Activated naive CD8-positive, alpha-beta T cell treated with anti-CD3 and anti-CD28 coated beads for 36 hours (primary cell): ENCODE measurements at regions not wholly inside any gene's neighbourhood (a gene's known extent, or its start where the extent isn't known, plus 50 kb on each side); places are given as distances from the start of the nearest gene placed in this dataset.
"Not testable (repeated sequence)": the region's sequence is repeated elsewhere in the genome, so short reads cannot be mapped to it uniquely, and the experiment has no call there.

ENCODE experiments used
- DNase-seq: peaks from one replicate; pipeline ENCODE4 v3.0.0; 2021
- H3K27ac Mint-ChIP-seq: one replicate; pipeline ENCODE4 v1.8.0; 2022; ENCODE audit warnings: mild to moderate bottlenecking, moderate library complexity, mixed read lengths
- H3K27me3 Mint-ChIP-seq: one replicate; pipeline ENCODE4 v1.8.0; 2022; ENCODE audit warnings: mild to moderate bottlenecking, mixed read lengths
- H3K36me3 Mint-ChIP-seq: one replicate; pipeline ENCODE4 v1.8.0; 2021; ENCODE audit warnings: mild to moderate bottlenecking, mixed read lengths
- H3K4me1 Mint-ChIP-seq: one replicate; pipeline ENCODE4 v1.8.0; 2021; ENCODE audit warnings: mixed read lengths
- H3K4me3 Mint-ChIP-seq: one replicate; pipeline ENCODE4 v1.8.0; 2022; ENCODE audit warnings: mild to moderate bottlenecking, moderate library complexity, mixed read lengths
- H3K9me3 Mint-ChIP-seq: one replicate; pipeline ENCODE4 v1.8.0; 2022; ENCODE audit warnings: mixed read lengths

DNA sequence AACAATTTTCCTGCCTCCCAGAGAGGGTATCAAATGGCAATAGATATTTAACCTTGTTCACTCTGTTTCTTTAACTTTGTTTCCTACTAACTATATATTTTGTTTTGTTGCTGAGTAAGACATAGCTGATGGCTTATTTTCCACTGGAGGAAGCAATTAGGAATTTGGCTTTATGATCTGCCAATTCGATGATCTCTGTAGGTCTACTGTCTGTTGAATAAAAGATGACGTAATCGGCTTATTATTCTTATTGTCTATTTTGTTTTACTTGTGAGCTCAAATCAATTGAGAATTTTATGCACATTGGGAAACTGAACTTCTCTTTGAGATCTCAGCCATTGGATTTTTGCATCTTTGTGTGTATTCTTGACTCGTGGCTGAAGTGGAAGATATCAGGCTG, 862.6 kb downstream of the EFNB2 start:
- Mint-ChIP-seq H3K9me3 (no peaks in the 10 kb centered on the region), H3K36me3 (no peaks in the 10 kb centered on the region), H3K4me3 (no peak overlapping the region), H3K27ac (no peak overlapping the region), H3K27me3 (no peaks in the 10 kb centered on the region), H3K4me1 (no peaks in the 10 kb centered on the region)
- no peak for DNase-seq

DNA sequence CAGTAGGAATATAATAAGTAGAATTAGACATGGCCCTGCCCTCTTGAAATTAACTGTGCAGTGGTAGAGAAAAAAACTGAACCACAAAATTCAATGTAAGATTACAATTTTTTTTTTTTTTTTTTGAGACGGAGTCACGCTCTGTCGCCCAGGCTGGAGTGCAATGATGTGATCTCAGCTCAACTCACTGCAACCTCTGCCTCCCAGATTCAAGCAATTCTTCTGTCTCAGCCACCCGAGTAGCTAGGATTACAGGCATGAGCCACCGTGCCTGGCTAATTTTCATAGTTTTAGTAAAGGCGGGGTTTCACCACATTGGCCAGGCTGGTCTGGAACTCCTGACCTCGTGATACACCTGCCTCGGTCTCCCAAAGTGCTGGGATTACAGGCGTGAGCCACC, 864.3 kb downstream of the EFNB2 start:
- not testable (repeated sequence) for H3K4me3 Mint-ChIP-seq, H3K4me1 Mint-ChIP-seq, H3K27ac Mint-ChIP-seq, DNase-seq, H3K27me3 Mint-ChIP-seq, H3K36me3 Mint-ChIP-seq, H3K9me3 Mint-ChIP-seq

DNA sequence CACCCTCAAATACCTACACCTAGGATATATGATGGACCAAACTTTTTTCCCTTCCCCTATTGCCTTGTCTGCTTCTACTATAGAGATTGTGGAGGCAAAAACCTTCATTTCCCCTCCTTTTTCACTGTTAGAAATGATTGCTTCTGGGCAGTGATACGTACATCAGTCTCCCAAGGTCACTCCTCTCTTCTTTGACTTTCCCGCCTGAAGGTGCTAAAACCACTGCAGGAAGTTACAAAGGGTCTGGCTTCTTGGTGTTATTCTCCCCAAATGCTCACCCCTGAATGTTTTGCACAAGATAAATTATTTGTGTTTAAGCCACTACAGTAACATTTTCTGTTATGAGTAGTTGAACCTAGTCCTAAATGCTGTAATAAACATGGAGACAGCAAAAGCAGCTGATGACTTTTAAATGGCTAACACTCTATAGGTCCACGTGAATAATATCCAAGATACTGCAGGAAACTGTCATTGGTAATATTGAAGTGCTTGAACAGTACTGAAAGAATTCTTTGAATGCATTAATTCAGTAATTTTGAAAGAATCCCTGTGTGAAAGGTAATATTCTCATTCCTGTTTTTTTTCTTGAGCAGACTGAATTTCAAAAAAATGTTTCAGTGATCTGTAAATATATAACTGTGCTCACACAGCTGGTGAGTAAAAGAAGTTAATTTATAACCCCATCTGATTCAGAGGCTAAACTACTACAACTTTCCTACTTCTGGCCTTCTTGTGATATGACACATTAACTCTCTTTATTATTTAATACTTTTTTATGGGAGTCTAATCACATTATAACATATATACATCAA, 865.1 kb downstream of the EFNB2 start:
- DNase-seq, result no peak
- H3K27ac Mint-ChIP-seq, result no peak overlapping the region
- H3K27me3 Mint-ChIP-seq, result no peaks in the 10 kb centered on the region
- H3K4me3 Mint-ChIP-seq, result no peak overlapping the region
- H3K9me3 Mint-ChIP-seq, result no peaks in the 10 kb centered on the region
- no peaks in the 10 kb centered on the region for H3K4me1 Mint-ChIP-seq
- H3K36me3 Mint-ChIP-seq, result no peaks in the 10 kb centered on the region

DNA sequence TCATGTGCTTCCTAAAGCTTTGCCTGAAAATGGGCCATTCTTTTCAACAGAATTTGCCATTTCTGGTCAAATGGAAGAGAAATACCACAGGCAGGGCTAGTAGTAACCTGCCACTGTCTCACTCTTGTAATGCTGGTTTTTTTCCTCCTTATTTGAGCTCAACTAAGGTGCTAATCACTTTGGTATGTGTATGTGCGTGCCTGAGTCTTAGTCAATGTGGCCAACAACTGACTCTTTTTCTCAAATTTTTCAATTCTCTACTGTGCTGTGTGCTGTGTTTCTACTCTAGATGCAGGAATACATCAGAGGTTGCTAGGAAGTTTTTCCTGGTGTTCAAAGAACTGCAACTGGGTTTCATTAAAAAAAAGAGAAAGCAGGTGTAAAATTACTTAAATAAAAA, 870.2 kb downstream of the EFNB2 start:
- no peaks in the 10 kb centered on the region for H3K4me1 Mint-ChIP-seq
- DNase-seq, result no peak
- no peaks in the 10 kb centered on the region for H3K36me3 Mint-ChIP-seq
- H3K27ac Mint-ChIP-seq, result no peak overlapping the region
- H3K9me3 Mint-ChIP-seq, result no peaks in the 10 kb centered on the region
- H3K4me3 Mint-ChIP-seq, result no peak overlapping the region
- H3K27me3 Mint-ChIP-seq, result no peaks in the 10 kb centered on the region

DNA sequence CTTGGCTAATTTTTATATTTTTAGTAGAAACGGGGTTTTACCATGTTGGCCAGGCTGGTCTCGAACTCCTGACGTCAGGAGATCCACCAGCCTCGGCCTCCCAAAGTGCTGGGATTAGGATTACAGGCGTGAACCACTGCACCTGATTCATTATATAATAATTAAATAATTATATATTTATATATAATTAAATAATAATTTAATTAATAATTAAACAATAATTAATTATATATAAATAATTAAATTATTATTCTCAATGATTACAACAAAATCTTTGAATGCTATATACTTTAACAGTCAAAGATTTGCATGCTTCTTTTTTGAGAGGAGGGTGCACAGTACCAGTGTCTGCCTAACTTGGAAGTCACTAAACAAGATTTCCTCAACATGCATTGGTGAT, 872.3 kb downstream of the EFNB2 start:
- H3K9me3 Mint-ChIP-seq, result no peaks in the 10 kb centered on the region
- DNase-seq, result no peak

DNA sequence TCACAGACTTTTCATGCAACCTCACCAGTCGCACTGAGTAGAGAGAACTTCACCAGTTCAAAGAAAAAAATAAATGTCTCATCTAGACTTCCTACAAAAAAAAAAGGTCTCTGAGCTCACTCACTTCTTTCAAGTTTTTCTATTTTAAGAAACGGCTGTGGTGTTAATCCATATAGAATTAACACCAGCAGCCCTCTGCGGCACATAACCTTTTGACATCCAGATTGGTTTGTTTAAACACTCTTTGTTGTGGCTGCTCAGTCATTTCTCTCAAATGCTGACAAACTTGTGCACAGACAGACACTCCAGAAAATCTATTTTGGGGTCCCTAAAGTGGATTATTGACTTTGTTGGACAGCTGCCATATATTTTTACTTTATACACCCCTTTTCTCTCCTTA, 874.9 kb downstream of the EFNB2 start:
- H3K27ac Mint-ChIP-seq, result no peak overlapping the region
- H3K36me3 Mint-ChIP-seq, result no peaks in the 10 kb centered on the region
- no peaks in the 10 kb centered on the region for H3K9me3 Mint-ChIP-seq
- H3K4me3 Mint-ChIP-seq, result no peak overlapping the region
- no peaks in the 10 kb centered on the region for H3K4me1 Mint-ChIP-seq
- H3K27me3 Mint-ChIP-seq, result no peaks in the 10 kb centered on the region
- no peak for DNase-seq

More for the DNA sequence above, 872.3 kb downstream of the EFNB2 start:
- Mint-ChIP-seq H3K27ac (no peak overlapping the region), H3K4me1 (no peaks in the 10 kb centered on the region), H3K36me3 (no peaks in the 10 kb centered on the region), H3K27me3 (no peaks in the 10 kb centered on the region), H3K4me3 (no peak overlapping the region)

DNA sequence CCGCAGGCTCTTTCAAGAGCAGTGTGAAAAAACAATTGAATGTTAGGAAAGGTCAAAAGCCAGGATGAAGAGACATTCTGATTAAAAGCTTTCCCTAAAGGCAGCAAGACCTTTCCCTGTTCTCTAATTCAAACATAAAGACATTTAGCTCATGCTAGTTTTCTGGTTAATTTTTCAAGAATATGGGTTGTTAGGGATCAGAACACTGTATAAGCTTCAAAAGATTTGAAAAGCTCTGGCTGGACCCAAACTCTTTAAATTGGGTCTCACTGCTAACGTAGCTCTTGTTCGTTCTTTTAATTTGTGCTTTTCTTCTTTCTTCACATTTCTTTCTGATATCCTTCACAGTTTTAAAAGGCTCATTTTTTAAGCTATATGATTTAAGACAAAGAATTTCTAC, 877.0 kb downstream of the EFNB2 start:
- H3K27ac Mint-ChIP-seq, result no peak overlapping the region
- H3K4me3 Mint-ChIP-seq, result no peak overlapping the region
- no peaks in the 10 kb centered on the region for H3K36me3 Mint-ChIP-seq
- no peak for DNase-seq
- no peaks in the 10 kb centered on the region for H3K27me3 Mint-ChIP-seq
- H3K9me3 Mint-ChIP-seq, result no peaks in the 10 kb centered on the region
- H3K4me1 Mint-ChIP-seq, result no peaks in the 10 kb centered on the region

DNA sequence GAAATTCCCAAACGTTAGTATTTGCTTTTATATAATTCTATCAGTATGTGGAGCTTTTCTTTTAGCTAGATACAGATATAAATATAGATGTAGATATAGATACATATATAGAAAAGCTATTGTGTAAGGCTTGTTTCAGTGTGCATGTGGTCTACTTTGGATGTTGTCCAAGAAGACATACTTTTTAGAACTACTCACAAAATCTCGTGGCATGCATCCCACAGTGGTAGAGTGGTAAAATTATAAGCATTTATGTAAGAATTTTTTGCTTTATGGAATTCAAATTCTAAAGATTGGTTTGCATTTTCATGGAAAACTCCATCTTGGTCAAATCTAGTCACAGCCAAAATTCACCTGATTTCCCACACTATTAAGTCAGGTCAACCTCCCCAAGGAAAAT, 880.4 kb downstream of the EFNB2 start:
- Mint-ChIP-seq H3K4me1 (no peaks in the 10 kb centered on the region), H3K4me3 (no peak overlapping the region), H3K36me3 (no peaks in the 10 kb centered on the region), H3K27me3 (no peaks in the 10 kb centered on the region), H3K9me3 (peaks cover 1% of the 10 kb centered on the region), H3K27ac (no peak overlapping the region)
- DNase-seq, result no peak

DNA sequence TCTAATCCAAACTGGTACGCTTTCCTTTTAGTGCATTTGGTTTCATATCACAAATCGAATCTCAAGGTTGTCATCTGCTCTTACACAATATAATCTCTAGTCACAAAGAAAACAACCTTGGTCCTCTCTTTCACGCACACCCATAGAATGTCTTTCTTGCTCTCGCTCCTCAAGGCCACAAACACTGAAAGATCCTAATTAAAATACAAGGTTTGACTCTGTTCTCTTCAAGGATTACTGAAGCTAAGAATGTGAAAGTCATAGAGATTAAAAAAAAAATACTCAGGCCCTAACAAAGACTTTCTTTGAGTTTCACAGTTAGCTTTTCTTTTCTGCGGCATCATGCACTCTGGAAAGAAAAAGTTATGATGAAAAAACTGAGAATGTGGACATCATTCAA, 891.5 kb downstream of the EFNB2 start:
- H3K36me3 Mint-ChIP-seq, result no peaks in the 10 kb centered on the region
- H3K4me1 Mint-ChIP-seq, result no peaks in the 10 kb centered on the region
- no peak for DNase-seq
- no peak overlapping the region for H3K27ac Mint-ChIP-seq
- H3K4me3 Mint-ChIP-seq, result no peak overlapping the region
- peaks cover 3% of the 10 kb centered on the region for H3K27me3 Mint-ChIP-seq
- H3K9me3 Mint-ChIP-seq, result peaks cover 6% of the 10 kb centered on the region

DNA sequence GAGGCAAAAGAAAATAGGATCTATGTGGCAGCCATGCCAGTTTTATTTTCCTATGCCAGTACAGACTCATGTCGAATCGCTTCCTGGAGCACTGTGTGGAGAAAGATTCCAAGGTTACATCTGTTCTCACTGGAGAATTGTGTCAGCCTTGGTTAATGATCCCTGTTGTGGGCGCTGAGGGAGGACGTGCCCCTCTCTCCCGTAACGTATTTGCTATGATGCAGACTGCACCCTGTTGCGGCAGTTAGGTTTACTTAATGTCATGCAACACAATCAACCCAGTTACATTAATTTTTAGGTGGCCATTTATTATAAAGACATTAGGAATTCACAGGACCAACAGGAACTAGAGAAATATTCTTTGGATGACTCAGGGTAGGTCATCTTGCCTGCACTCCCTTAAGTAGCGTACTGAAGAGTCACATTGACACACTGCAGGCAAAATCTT, 892.9 kb downstream of the EFNB2 start:
- Mint-ChIP-seq H3K9me3 (peaks cover 2% of the 10 kb centered on the region), H3K27me3 (peaks cover 3% of the 10 kb centered on the region), H3K27ac (no peak overlapping the region), H3K4me3 (no peak overlapping the region), H3K4me1 (no peaks in the 10 kb centered on the region), H3K36me3 (no peaks in the 10 kb centered on the region)
- DNase-seq, result no peak

DNA sequence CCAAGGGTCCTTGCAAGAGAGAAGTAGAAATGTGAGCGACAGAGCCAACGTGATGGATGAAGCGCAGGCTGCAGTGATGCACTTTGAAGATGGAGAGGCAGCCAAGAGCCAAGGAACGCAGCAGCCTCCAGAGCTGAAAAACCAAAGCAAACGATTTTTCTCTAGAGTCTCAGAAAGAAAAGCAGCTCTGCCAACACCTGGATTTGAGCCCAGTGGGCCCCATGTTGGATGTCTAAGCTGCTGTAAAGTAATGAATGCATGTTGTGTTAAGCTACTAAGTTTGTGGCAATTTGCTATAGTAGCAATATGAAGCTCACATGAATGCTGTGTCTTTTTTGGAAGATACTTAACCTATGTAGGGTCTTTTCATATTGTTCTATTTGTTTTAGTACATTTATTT, 894.3 kb downstream of the EFNB2 start:
- no peak for DNase-seq
- no peak overlapping the region for H3K4me3 Mint-ChIP-seq
- H3K9me3 Mint-ChIP-seq, result no peaks in the 10 kb centered on the region
- H3K36me3 Mint-ChIP-seq, result no peaks in the 10 kb centered on the region
- no peak overlapping the region for H3K27ac Mint-ChIP-seq
- H3K27me3 Mint-ChIP-seq, result peaks cover 3% of the 10 kb centered on the region
- H3K4me1 Mint-ChIP-seq, result no peaks in the 10 kb centered on the region

DNA sequence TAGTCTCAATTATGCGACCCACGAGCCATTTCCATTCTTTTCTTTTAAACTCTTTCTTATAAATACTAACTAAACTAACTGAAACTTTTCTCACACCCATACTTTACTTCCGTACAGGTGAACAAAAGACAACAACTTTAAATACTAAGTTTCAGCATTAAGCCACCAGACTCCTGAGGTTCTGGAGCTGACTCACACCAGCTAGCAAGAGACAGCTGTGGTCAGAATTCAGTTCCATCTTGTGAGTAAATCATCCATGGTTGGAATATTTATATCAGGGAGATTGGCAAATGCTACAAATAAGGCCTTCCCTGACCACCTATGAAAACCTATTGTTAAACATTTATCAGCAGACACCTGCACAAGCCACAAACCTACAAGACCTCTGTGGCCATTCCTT, 897.0 kb downstream of the EFNB2 start:
- H3K27me3 Mint-ChIP-seq, result peaks cover 3% of the 10 kb centered on the region
- H3K9me3 Mint-ChIP-seq, result no peaks in the 10 kb centered on the region

DNA sequence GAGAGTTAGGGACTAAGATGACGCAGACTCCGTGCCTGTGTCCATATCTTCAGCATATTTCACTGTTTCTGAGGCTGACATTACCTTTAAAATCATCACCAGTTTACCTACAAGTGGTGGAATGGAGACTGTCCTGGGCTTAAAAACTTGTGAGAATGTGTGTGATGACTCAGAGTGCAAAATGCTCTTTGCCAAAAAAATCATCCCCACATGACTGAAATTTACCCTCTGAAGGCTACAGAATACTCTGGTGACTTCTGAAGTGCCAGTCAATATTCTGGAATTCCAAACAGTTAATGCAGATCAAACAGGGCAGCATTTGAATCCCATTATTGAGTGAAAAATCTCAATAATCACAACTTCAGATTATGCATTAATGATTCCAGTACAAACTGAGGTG, 901.4 kb downstream of the EFNB2 start:
- H3K9me3 Mint-ChIP-seq, result peaks cover 2% of the 10 kb centered on the region
- no peak overlapping the region for H3K27ac Mint-ChIP-seq
- H3K36me3 Mint-ChIP-seq, result no peaks in the 10 kb centered on the region
- H3K4me1 Mint-ChIP-seq, result no peaks in the 10 kb centered on the region
- H3K4me3 Mint-ChIP-seq, result no peak overlapping the region
- DNase-seq, result no peak
- peaks cover 5% of the 10 kb centered on the region for H3K27me3 Mint-ChIP-seq

More for the DNA sequence above, 897.0 kb downstream of the EFNB2 start:
- no peak for DNase-seq
- Mint-ChIP-seq H3K4me3 (no peak overlapping the region), H3K27ac (no peak overlapping the region), H3K4me1 (no peaks in the 10 kb centered on the region), H3K36me3 (no peaks in the 10 kb centered on the region)

DNA sequence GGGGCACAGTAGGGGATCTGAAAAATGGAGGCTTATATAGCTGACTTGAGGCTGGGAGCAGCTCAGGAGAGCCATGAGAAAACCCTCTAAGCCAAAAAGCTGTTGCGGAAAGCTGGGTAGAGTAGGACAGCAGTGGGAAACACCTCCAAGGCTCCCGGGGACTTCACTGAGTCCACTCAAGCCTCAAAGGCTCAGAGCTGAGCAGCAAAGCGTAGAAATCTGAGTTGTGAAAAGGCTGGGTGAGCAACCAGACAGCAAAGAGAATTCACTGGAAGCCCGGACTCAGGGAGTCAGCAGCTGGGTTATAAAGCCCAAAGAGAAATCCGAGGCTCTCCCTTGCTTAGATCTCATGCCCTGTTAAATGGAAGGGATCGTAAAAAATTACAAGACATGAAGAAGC, 905.0 kb downstream of the EFNB2 start:
- peaks cover 9% of the 10 kb centered on the region for H3K27me3 Mint-ChIP-seq
- H3K9me3 Mint-ChIP-seq, result peaks cover 2% of the 10 kb centered on the region
- H3K4me3 Mint-ChIP-seq, result no peak overlapping the region
- no peak for DNase-seq
- no peaks in the 10 kb centered on the region for H3K36me3 Mint-ChIP-seq
- H3K4me1 Mint-ChIP-seq, result no peaks in the 10 kb centered on the region
- no peak overlapping the region for H3K27ac Mint-ChIP-seq

DNA sequence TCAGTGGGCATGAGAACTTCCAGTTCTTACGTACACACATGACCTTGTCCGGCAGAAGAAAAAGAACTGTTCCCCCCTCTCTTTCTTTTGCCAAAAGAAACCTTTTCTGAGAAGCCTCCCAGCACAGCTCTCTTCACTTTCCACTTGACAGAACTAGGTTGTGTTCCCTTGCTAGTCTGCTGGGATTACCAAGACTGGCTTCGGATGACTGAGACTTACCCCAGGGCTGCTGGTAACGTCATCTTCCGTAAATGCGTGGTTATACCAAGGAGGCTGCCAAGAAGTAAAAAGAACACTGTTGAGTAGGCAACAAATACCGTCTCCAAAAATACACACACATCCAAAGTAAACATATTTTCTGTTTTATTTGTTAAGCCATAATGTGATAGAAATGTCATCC, 908.2 kb downstream of the EFNB2 start:
- H3K4me1 Mint-ChIP-seq, result no peaks in the 10 kb centered on the region
- no peak overlapping the region for H3K27ac Mint-ChIP-seq
- H3K27me3 Mint-ChIP-seq, result peaks cover 9% of the 10 kb centered on the region
- no peak for DNase-seq
- no peaks in the 10 kb centered on the region for H3K36me3 Mint-ChIP-seq
- no peak overlapping the region for H3K4me3 Mint-ChIP-seq
- peaks cover 2% of the 10 kb centered on the region for H3K9me3 Mint-ChIP-seq

DNA sequence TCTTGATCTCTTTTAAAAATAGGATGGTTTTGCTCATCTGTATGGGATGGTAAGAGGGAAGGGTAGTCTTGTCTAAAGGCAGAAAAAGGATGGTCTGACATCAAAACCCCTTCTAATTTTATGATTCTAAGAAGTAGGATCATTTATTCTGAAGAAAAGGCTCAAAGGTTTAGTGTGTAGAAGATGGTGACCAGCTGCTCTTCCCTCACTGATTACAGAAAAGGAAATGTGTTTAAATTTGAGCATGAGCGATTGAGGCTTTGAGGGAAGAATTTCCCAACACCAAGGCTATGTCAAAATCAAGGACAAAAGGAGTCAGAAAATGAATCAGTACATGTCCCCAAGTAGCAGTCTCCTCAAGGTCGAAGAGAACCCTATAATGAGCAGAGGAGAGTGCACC, 909.8 kb downstream of the EFNB2 start:
- H3K27me3 Mint-ChIP-seq, result peaks cover 9% of the 10 kb centered on the region
- no peaks in the 10 kb centered on the region for H3K9me3 Mint-ChIP-seq
- no peak overlapping the region for H3K4me3 Mint-ChIP-seq
- no peaks in the 10 kb centered on the region for H3K4me1 Mint-ChIP-seq
- DNase-seq, result no peak
- no peak overlapping the region for H3K27ac Mint-ChIP-seq
- no peaks in the 10 kb centered on the region for H3K36me3 Mint-ChIP-seq
